Uterus (tissue), 3 donors: ENCODE measurements at regions not wholly inside any gene's neighbourhood (a gene's known extent, or its start where the extent isn't known, plus 50 kb on each side); places are given as distances from the start of the nearest gene placed in this dataset.

ENCODE experiments used
- DNase-seq, 2 donors: peaks; one replicate each; pipeline ENCODE4 v3.0.0-alpha.2; 2019 to 2020
- H3K27ac ChIP-seq, 2 donors: fragments of 200-600 bp; sonication (generic); 1 replicate in 1 of 2; 2 replicates in 1 of 2; pipeline ENCODE4 v1.5.1; 2016 to 2018
- H3K27me3 ChIP-seq, 2 donors: fragments of 200-600 bp; sonication (generic); one replicate each; pipeline ENCODE4 v1.5.1; 2018 to 2019; ENCODE audit warnings: control low read depth in 1 of 2
- H3K36me3 ChIP-seq, 2 donors: fragments of 200-600 bp; sonication (generic); one replicate each; pipeline ENCODE4 v1.5.1; 2019; ENCODE audit warnings: control low read depth in 1 of 2
- H3K4me1 ChIP-seq, 2 donors: fragments of 200-600 bp; sonication (generic); one replicate each; pipeline ENCODE4 v1.5.1; 2018 to 2019; ENCODE audit warnings: control low read depth in 1 of 2
- H3K4me3 ChIP-seq, 2 donors: fragments of 200-600 bp; sonication (generic); 1 replicate in 1 of 2; 2 replicates in 1 of 2; pipeline ENCODE4 v1.5.1; 2018 to 2019; ENCODE audit warnings: mild to moderate bottlenecking in 1 of 2
- H3K9me3 ChIP-seq, 2 donors: fragments of 200-600 bp; sonication (generic); one replicate each; pipeline ENCODE4 v1.5.1; 2019; ENCODE audit warnings: control low read depth in 1 of 2
- CTCF ChIP-seq, 4 experiments: fragments of 200-600 bp in 2 of 4; fragments of 450-650 bp in 2 of 4; sonication (generic) in 2 of 4; IDR thresholded peaks; one replicate each; pipeline ENCODE4 v1.5.1; 2016 to 2019; ENCODE audit warnings: antibody characterized with exemption in 4 of 4, mild to moderate bottlenecking in 2 of 4, moderate library complexity in 1 of 4
- POLR2A ChIP-seq, 2 donors: fragments of 450-650 bp; IDR thresholded peaks; one replicate each; pipeline ENCODE4 v1.6.1; 2016; ENCODE audit warnings: antibody characterized with exemption in 2 of 2, mild to moderate bottlenecking in 1 of 2, moderate library complexity in 1 of 2
- intact Hi-C: fragments of 100-400 bp; cut with DNase I; formaldehyde crosslinking; loops from one replicate; pipeline ENCODE4 v1.15.1; 2023; ENCODE audit warnings: low total_unique reads
- donor health status: DM: yes; HTN: yes; CAD: no.

GRCh38 chr14:101033006-101033405, 129.5 kb upstream of the RTL1 start:
- H3K36me3 ChIP-seq: no peaks in the 10 kb centered on the region
- DNase-seq: peak in 1 of 2 donors; percentile 2
- no peaks in the 10 kb centered on the region for H3K27me3 ChIP-seq
- TF ChIP-seq POLR2A (IDR thresholded peaks at IDR 0.05): no peak
- TF ChIP-seq CTCF (IDR thresholded peaks at IDR 0.05): no peak
- intact Hi-C loops: no loop called here
- no peaks in the 10 kb centered on the region for H3K9me3 ChIP-seq
- H3K4me3 ChIP-seq: no peak overlapping the region
- H3K4me1 ChIP-seq: no peaks in the 10 kb centered on the region
- no peak overlapping the region for H3K27ac ChIP-seq

DNA sequence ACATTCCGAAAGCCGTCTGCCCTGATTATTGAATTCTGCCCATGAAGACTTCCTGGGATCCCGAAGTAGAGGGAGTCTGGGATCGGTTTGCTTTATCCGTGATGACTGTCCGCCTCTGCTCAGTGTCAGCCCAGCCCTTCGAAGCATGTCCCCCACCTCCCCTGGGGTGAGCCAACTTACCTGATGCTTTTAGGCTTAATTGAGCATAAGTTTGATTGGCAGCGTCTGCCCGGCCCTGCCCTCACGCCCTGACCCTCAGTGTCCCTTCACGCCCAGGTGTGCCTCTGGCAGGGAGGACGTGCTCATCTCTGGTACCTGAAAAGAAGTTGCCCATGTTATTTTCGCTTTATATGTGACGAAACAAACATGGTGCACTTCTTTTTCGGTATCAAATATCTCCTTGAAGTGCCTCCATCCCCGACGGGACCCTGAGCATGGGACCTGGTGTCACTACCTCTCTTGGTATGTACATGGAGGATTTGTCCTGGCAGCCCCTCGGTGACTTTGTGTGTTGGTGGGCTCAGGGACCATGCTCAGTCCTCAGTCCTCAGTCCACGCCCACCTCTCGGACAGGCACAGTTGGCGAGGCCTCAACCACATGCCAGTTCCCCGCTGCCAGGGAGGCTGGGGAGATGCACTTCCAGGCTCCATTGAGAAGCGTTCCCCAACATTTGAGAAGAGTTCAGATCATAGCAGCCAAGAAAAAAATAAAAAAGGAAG, 130.1 kb upstream of the RTL1 start:
- no peaks in the 10 kb centered on the region for H3K4me1 ChIP-seq
- H3K27ac ChIP-seq: no peak overlapping the region
- intact Hi-C loops: no loop called here
- no peaks in the 10 kb centered on the region for H3K27me3 ChIP-seq
- no peaks in the 10 kb centered on the region for H3K9me3 ChIP-seq
- H3K4me3 ChIP-seq: no peak overlapping the region
- TF ChIP-seq CTCF (IDR thresholded peaks at IDR 0.05) (no peak), POLR2A (IDR thresholded peaks at IDR 0.05) (no peak)
- DNase-seq: peak; percentile 3 to 11
- H3K36me3 ChIP-seq: no peaks in the 10 kb centered on the region

GRCh38 chr14:101034986-101035385, 131.5 kb upstream of the RTL1 start:
- TF ChIP-seq CTCF (IDR thresholded peaks at IDR 0.05) (no peak), POLR2A (IDR thresholded peaks at IDR 0.05) (no peak)

DNA sequence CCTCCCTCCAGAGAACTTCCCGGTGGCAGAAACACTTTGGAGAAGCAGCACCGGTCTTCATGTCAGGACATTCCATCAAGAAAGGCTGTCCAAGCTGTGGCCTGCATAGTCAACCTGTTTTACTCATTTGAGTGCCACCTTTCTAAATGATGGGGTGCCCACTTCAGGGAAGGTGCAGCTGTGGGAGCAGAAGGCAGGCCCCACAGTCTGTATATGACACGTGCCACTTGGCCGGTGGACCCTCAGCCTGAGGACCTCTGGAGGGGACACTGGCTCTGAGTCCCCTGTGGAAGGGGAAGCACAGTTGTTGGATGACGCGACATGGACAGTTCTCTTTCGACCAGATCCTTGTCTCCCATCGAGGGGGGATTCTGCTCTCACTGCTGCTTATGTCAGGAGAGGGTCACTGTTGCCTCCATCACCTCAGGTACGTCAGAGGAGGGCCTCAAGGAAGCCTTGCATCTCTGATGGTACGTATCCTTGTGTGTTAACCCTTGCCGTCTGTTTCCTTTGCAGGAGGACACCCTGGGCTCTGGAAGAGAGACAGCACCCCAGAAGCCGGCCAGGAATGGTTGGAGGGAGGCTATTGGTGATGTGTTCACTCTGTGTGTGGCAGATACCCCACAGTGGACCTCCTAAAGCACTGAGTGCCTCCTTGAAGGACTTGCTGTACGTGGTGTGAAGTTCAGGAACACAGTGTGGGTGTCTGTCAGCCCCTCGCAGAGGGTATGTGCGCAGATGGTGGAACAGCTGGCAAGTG, 132.1 kb upstream of the RTL1 start:
- peak; percentile 2 to 6 for DNase-seq
- Histone ChIP-seq H3K36me3 (no peaks in the 10 kb centered on the region), H3K4me1 (no peaks in the 10 kb centered on the region), H3K27me3 (no peaks in the 10 kb centered on the region), H3K27ac (no peak overlapping the region), H3K4me3 (no peak overlapping the region), H3K9me3 (no peaks in the 10 kb centered on the region)
- intact Hi-C loops: no loop called here
- no peak for TF ChIP-seq CTCF (IDR thresholded peaks at IDR 0.05)
- TF ChIP-seq POLR2A (IDR thresholded peaks at IDR 0.05): no peak

More at GRCh38 chr14:101034986-101035385, 131.5 kb upstream of the RTL1 start:
- DNase-seq: peak; percentile 5
- Histone ChIP-seq H3K4me3 (no peak overlapping the region), H3K27ac (no peak overlapping the region), H3K9me3 (no peaks in the 10 kb centered on the region), H3K27me3 (no peaks in the 10 kb centered on the region), H3K36me3 (no peaks in the 10 kb centered on the region), H3K4me1 (no peaks in the 10 kb centered on the region)
- intact Hi-C loops: no loop called here
